ENCODE measurements at regions not wholly inside any gene's neighbourhood (a gene's known extent, or its start where the extent isn't known, plus 50 kb on each side); places are given as distances from the start of the nearest gene placed in this dataset.

- Mint-ChIP-seq H3K9me3 (peaks cover 3% of the 10 kb centered on the region), H3K27ac (no peak overlapping the region), H3K27me3 (ENCODE audit: insufficient read depth, low read depth) (no peaks in the 10 kb centered on the region), H3K4me1 (no peaks in the 10 kb centered on the region), H3K4me3 (no peak overlapping the region), H3K36me3 (no peaks in the 10 kb centered on the region)
- H3K27ac ChIP-seq, result no peak overlapping the region
- DNase-seq (ENCODE audit: low spot score), result no peak
- no peaks in the 10 kb centered on the region for H3K27me3 ChIP-seq
- H3K4me1 ChIP-seq, result no peaks in the 10 kb centered on the region
- H3K4me2 ChIP-seq, result no peak overlapping the region
- no peak overlapping the region for H3K4me3 ChIP-seq
- no peaks in the 10 kb centered on the region for H3K36me3 ChIP-seq
- no peak overlapping the region for H2AFZ ChIP-seq (replicated peaks)
- no peaks in the 10 kb centered on the region for H3K9me3 ChIP-seq (ENCODE audit: low read depth)
- no peak overlapping the region for H3K9ac ChIP-seq
- no peaks in the 10 kb centered on the region for H3F3A ChIP-seq (ENCODE audit: low read depth)
- TF ChIP-seq EZH2 (IDR thresholded peaks at IDR 0.05), result no peak
- H4K20me1 ChIP-seq (ENCODE audit: low read depth), result no peaks in the 10 kb centered on the region
- H3K79me2 ChIP-seq (ENCODE audit: low read depth), result no peaks in the 10 kb centered on the region
Observed at GRCh38 chr10:53412651-53413050, 640.1 kb upstream of the MBL2 start.

GRCh38 chr10:53406532-53406931 is 633.9 kb upstream of the MBL2 start:
- H3K36me3 Mint-ChIP-seq, result no peaks in the 10 kb centered on the region
- H3K9me3 Mint-ChIP-seq, result no peaks in the 10 kb centered on the region
- no peak overlapping the region for H3K27ac Mint-ChIP-seq

GRCh38 chr10:53403688-53404087 is 631.1 kb upstream of the MBL2 start:
- Mint-ChIP-seq H3K36me3 (no peaks in the 10 kb centered on the region), H3K4me3 (no peak overlapping the region), H3K4me1 (no peaks in the 10 kb centered on the region), H3K27ac (no peak overlapping the region), H3K27me3 (ENCODE audit: insufficient read depth, low read depth) (no peaks in the 10 kb centered on the region), H3K9me3 (peaks cover 2% of the 10 kb centered on the region)
- no peaks in the 10 kb centered on the region for H3K9me3 ChIP-seq (ENCODE audit: low read depth)
- H3K4me2 ChIP-seq, result no peak overlapping the region
- no peaks in the 10 kb centered on the region for H3F3A ChIP-seq (ENCODE audit: low read depth)
- H3K79me2 ChIP-seq (ENCODE audit: low read depth), result no peaks in the 10 kb centered on the region
- H3K27me3 ChIP-seq, result no peaks in the 10 kb centered on the region
- no peak overlapping the region for H3K9ac ChIP-seq
- no peaks in the 10 kb centered on the region for H3K36me3 ChIP-seq
- no peak overlapping the region for H2AFZ ChIP-seq (replicated peaks)
- DNase-seq (ENCODE audit: low spot score), result no peak
- no peaks in the 10 kb centered on the region for H3K4me1 ChIP-seq
- no peak overlapping the region for H3K4me3 ChIP-seq
- H4K20me1 ChIP-seq (ENCODE audit: low read depth), result no peaks in the 10 kb centered on the region
- TF ChIP-seq CTCF (IDR thresholded peaks at IDR 0.05), result no peak
- no peak for TF ChIP-seq EZH2phosphoT487 (IDR thresholded peaks at IDR 0.05)
- no peak for TF ChIP-seq EZH2 (IDR thresholded peaks at IDR 0.05)
- no peak overlapping the region for H3K27ac ChIP-seq

More at GRCh38 chr10:53406532-53406931, 633.9 kb upstream of the MBL2 start:
- TF ChIP-seq EZH2 (IDR thresholded peaks at IDR 0.05) (no peak), EZH2phosphoT487 (IDR thresholded peaks at IDR 0.05) (no peak), CTCF (IDR thresholded peaks at IDR 0.05) (no peak)
- no peaks in the 10 kb centered on the region for H3K27me3 Mint-ChIP-seq (ENCODE audit: insufficient read depth, low read depth)
- no peaks in the 10 kb centered on the region for H3K4me1 ChIP-seq
- no peak overlapping the region for H3K4me3 ChIP-seq
- H3K79me2 ChIP-seq (ENCODE audit: low read depth), result no peaks in the 10 kb centered on the region
- no peak overlapping the region for H3K4me3 Mint-ChIP-seq
- DNase-seq (ENCODE audit: low spot score), result no peak
- no peak overlapping the region for H3K27ac ChIP-seq
- no peaks in the 10 kb centered on the region for H3K4me1 Mint-ChIP-seq
- no peak overlapping the region for H3K9ac ChIP-seq
- no peak overlapping the region for H2AFZ ChIP-seq (replicated peaks)
- no peak overlapping the region for H3K4me2 ChIP-seq
- no peaks in the 10 kb centered on the region for H3K36me3 ChIP-seq
- H3F3A ChIP-seq (ENCODE audit: low read depth), result no peaks in the 10 kb centered on the region
- no peaks in the 10 kb centered on the region for H3K9me3 ChIP-seq (ENCODE audit: low read depth)
- H4K20me1 ChIP-seq (ENCODE audit: low read depth), result no peaks in the 10 kb centered on the region
- no peaks in the 10 kb centered on the region for H3K27me3 ChIP-seq

GRCh38 chr10:53402594-53402993 is 630.0 kb upstream of the MBL2 start:
- H3K27me3 ChIP-seq, result no peaks in the 10 kb centered on the region
- no peak overlapping the region for H2AFZ ChIP-seq (replicated peaks)
- no peaks in the 10 kb centered on the region for H3K36me3 Mint-ChIP-seq
- no peak overlapping the region for H3K9ac ChIP-seq
- no peaks in the 10 kb centered on the region for H3K4me1 Mint-ChIP-seq
- no peaks in the 10 kb centered on the region for H3K9me3 ChIP-seq (ENCODE audit: low read depth)
- H3K27me3 Mint-ChIP-seq (ENCODE audit: insufficient read depth, low read depth), result no peaks in the 10 kb centered on the region
- H3K4me3 Mint-ChIP-seq, result no peak overlapping the region
- peaks cover 2% of the 10 kb centered on the region for H3K9me3 Mint-ChIP-seq
- no peak overlapping the region for H3K4me2 ChIP-seq
- TF ChIP-seq EZH2 (IDR thresholded peaks at IDR 0.05), result no peak
- TF ChIP-seq EZH2phosphoT487 (IDR thresholded peaks at IDR 0.05), result no peak
- no peak for TF ChIP-seq CTCF (IDR thresholded peaks at IDR 0.05)
- DNase-seq (ENCODE audit: low spot score), result no peak
- no peaks in the 10 kb centered on the region for H3K4me1 ChIP-seq
- no peak overlapping the region for H3K4me3 ChIP-seq
- no peaks in the 10 kb centered on the region for H3F3A ChIP-seq (ENCODE audit: low read depth)
- H3K79me2 ChIP-seq (ENCODE audit: low read depth), result no peaks in the 10 kb centered on the region
- no peak overlapping the region for H3K27ac Mint-ChIP-seq
- H3K36me3 ChIP-seq, result no peaks in the 10 kb centered on the region
- H3K27ac ChIP-seq, result no peak overlapping the region
- H4K20me1 ChIP-seq (ENCODE audit: low read depth), result no peaks in the 10 kb centered on the region
